ENCODE measurements at regions not wholly inside any gene's neighbourhood (a gene's known extent, or its start where the extent isn't known, plus 50 kb on each side); places are given as distances from the start of the nearest gene placed in this dataset.
"Not testable (repeated sequence)": the region's sequence is repeated elsewhere in the genome, so short reads cannot be mapped to it uniquely, and the experiment has no call there.

DNA sequence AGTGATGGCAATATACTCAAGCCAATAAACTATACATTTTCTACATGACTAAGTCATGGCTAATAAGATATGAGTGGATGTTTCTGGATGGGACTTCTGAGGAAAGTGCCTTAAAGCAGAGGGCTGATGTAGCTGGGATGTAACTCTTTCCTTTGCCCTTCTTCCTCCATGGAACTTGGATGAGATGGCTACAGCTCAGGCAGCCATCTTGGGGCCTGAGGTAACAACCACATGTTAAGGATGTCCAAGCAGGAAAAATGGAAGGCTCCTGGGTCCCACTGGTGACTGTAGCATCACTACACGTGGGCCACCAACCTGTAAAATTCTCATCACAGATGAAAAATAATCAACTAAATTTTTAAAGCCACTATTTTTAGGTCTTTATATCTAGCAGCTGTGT is 54.4 kb upstream of the GRIP1 start:
- DNase-seq: no peak
- intact Hi-C loops (cut with DNase I): no loop called here
- ATAC-seq (ENCODE audit: poor library complexity): no peak

DNA sequence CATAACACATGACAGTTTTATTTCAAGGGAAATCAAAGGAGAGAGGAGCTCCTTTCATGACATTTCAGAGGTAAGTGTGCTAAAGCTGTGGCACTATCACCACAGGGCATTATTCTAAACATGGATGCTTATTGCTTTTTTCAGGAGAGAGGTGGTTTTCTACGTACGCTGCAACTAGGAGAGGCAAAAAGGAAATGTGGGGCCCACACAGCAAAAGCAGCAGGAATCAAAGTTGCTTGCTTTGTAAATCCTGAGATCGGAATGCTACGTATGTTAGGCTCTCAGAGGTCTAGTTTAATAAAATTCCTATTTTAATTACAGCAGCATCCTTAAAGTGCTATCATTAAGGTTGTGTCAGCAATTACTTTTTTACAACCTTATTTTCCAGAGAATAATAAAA is 55.0 kb upstream of the GRIP1 start:
- intact Hi-C loops (cut with DNase I): no loop called here
- no peak for ATAC-seq (ENCODE audit: poor library complexity)

DNA sequence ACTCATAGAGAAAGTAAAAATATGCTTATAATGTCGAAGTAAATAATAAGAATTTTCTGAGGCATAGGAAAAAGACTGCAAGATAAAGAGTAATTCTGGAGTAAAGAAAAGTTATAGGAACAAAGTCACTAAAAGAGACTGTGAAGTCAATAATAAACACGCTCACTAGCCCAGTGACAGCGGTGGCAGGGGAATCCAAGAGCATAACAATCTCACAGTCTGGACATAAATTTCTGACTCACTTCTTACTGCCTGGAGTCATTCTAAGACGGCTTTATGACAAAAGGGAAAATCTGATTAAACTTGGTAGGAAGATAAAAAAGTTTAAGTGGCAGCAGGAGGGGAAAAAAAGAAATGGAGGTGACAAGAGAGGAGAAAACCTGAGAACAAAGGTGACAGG is 56.4 kb upstream of the GRIP1 start:
- intact Hi-C loops (cut with DNase I): no loop called here
- ATAC-seq (ENCODE audit: poor library complexity): no peak
- DNase-seq: no peak

More for the DNA sequence above, 55.0 kb upstream of the GRIP1 start:
- no peak for DNase-seq

- no peak for DNase-seq
- intact Hi-C loops (cut with DNase I): no loop called here
- ATAC-seq (ENCODE audit: poor library complexity): no peak
Measured at GRCh38 chr12:66736931-66737330, 58.1 kb upstream of the GRIP1 start.

DNA sequence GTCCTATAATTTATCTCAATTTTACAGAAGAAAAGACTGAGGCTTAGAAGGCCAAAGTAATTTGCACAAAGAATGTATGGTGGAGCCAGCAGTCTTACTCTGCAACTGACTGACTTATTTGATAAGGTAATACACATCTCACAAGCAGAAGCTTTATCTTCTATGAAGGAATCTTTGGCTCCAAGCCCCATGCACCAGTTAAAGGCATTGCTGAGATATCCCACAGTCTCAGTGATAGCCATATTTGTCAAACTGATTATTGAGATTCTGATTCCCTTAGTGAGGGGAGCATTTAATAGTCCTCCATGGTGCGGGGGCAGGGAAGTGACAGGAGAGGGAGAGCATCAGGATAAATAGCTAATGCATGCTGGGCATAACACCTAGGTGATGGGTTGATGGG is 60.4 kb upstream of the GRIP1 start:
- DNase-seq (no peak), ATAC-seq (ENCODE audit: poor library complexity) (no peak)
- intact Hi-C loops (cut with DNase I): no loop called here

- intact Hi-C loops (cut with DNase I): no loop called here
- DNase-seq: no peak
- no peak for ATAC-seq (ENCODE audit: poor library complexity)
Measured at GRCh38 chr12:66739940-66740651, 61.2 kb upstream of the GRIP1 start.

- no peak for DNase-seq
- no peak for ATAC-seq (ENCODE audit: poor library complexity)
- intact Hi-C loops (cut with DNase I): no loop called here
Measured at GRCh38 chr12:66740732-66741131, 61.9 kb upstream of the GRIP1 start.

- intact Hi-C loops (cut with DNase I): no loop called here
- DNase-seq (no peak), ATAC-seq (ENCODE audit: poor library complexity) (no peak)
Measured at GRCh38 chr12:66741919-66742318, 63.0 kb upstream of the GRIP1 start.

DNA sequence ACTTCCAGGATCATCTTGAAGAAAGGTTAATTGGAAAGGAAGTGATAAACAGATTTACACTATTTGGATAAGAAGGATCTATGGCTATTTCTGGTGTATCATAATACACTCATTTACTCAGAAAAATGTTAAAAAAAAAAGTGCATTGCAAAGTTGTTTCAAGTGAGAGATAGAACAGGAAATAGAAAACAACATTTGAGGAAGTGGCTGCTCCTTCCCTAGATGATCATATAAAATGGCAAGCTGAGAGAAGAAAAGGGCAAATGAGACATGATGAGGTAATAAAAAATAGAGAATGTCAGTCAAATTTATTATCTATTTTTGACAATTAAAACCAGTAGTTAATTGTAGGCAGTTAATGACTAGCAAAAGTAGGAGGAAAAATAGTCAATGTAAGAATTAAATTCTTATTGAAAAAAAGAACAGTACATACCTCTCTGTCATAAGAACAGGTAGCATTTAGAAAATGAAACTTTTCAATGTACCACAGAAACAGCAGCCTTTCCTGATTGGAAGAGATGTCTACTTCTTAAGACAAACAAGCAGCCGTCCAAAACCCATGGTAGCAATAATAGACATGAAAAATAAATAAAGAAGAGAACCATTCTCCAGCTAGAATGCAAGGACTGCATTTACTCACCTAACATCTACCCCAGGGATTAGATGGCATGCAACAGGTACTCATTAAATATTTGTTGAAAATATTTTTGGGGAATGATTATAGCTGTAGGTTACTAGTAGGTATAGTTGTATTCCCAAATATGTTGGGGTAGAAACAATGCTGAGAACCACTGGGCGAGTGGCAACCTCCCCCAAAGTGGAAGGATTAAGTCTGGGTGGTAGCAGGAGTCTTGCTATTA is 63.9 kb upstream of the GRIP1 start:
- intact Hi-C loops (cut with DNase I): no loop called here
- ATAC-seq (ENCODE audit: poor library complexity): no peak
- no peak for DNase-seq

GRCh38 chr12:66744461-66744860 is 65.6 kb upstream of the GRIP1 start:
- intact Hi-C loops (cut with DNase I): no loop called here
- ATAC-seq (ENCODE audit: poor library complexity) (no peak), DNase-seq (no peak)

GRCh38 chr12:66744956-66745383 is 66.1 kb upstream of the GRIP1 start:
- intact Hi-C loops (cut with DNase I): no loop called here
- no peak for DNase-seq
- ATAC-seq (ENCODE audit: poor library complexity): no peak

- intact Hi-C loops (cut with DNase I): no loop called here
- no peak for DNase-seq
- no peak for ATAC-seq (ENCODE audit: poor library complexity)
Measured at GRCh38 chr12:66746489-66747201, 67.8 kb upstream of the GRIP1 start.

DNA sequence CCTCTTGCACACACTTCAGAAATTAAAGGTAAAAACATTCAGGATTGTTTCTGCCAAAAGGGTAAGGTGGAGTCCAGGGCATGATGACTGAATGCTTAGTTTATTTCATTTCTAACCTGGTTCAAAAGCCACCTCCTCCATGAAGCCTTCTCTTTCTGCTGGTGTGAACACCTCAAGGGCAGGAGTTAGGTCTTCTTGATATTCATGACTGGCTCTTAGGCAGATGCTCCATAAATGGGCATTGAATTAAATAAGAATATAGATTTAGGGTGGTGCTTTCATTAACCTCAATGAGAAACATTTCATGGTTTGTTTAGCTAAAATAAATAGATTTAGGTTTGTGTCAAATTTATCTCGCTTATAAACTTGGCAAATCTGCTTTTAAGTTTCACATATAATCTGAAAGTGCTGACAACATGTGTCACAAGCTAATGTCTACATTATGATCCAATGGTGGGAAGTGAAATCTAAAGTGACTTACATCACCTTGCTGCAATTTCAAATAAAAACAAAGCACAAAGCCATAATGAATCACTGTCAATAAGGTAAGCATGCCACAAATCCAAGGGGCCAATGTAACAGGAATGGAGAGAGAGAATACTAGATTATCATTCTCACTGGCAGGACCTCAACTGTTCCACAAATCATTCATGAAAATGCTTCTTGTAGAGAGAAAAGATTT is 72.7 kb upstream of the GRIP1 start:
- intact Hi-C loops (cut with DNase I): no loop called here
- DNase-seq (no peak), ATAC-seq (ENCODE audit: poor library complexity) (no peak)

GRCh38 chr12:66753810-66754209 is 74.9 kb upstream of the GRIP1 start:
- DNase-seq (no peak), ATAC-seq (ENCODE audit: poor library complexity) (no peak)
- intact Hi-C loops (cut with DNase I): no loop called here

- intact Hi-C loops (cut with DNase I): no loop called here
- no peak for ATAC-seq (ENCODE audit: poor library complexity)
- no peak for DNase-seq
Measured at GRCh38 chr12:66755727-66756395, 77.0 kb upstream of the GRIP1 start.

- intact Hi-C loops (cut with DNase I): no loop called here
- ATAC-seq (ENCODE audit: poor library complexity) (no peak), DNase-seq (no peak)
Measured at GRCh38 chr12:66756631-66757030, 77.8 kb upstream of the GRIP1 start.

GRCh38 chr12:66760122-66760521 is 81.2 kb upstream of the GRIP1 start:
- intact Hi-C loops (cut with DNase I); DNase-seq; ATAC-seq (ENCODE audit: poor library complexity): not testable (repeated sequence)

- DNase-seq: no peak
- ATAC-seq (ENCODE audit: poor library complexity): no peak
- intact Hi-C loops (cut with DNase I): no loop called here
Measured at GRCh38 chr12:66763467-66763866, 84.6 kb upstream of the GRIP1 start.

DNA sequence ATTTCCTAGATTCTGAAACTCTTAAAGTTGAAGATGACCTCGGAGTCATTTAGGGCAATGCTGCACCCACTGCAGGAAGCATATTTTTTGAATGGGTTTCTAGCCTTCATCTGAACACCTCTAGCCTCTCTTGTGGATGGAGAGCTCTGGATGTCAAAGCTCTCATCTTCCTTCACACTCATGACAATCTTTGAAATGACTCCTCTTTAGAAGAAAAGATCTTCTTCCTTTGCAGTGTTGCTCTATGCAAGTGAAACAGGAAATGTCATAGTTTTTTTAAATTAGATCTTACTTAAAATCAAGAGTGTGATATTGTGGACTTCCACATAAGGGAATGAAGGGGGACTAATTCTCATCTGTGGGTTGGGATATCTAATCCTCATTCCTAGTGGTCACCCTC is 86.3 kb upstream of the GRIP1 start:
- intact Hi-C loops (cut with DNase I): no loop called here
- no peak for DNase-seq
- ATAC-seq (ENCODE audit: poor library complexity): no peak

Measured in Right ventricle myocardium superior (tissue), 1 donor.